HUES6 (cell line): ENCODE measurements at regions not wholly inside any gene's neighbourhood (a gene's known extent, or its start where the extent isn't known, plus 50 kb on each side); places are given as distances from the start of the nearest gene placed in this dataset.

Source experiments
- H3K27ac ChIP-seq: 2 replicates; pipeline ENCODE4 v1.7.0; 2013; ENCODE audit warnings: low read depth, mild to moderate bottlenecking, low read length, inconsistent platforms
- H3K27me3 ChIP-seq: 2 replicates; pipeline ENCODE4 v1.6.1; 2013; ENCODE audit warnings: low read length; ENCODE audit not compliant: control insufficient read depth, insufficient read depth
- H3K36me3 ChIP-seq: 2 replicates; pipeline ENCODE4 v1.6.1; 2013; ENCODE audit warnings: low read length; ENCODE audit not compliant: control insufficient read depth, insufficient read depth
- H3K4me1 ChIP-seq: 2 replicates; pipeline ENCODE4 v1.6.1; 2013; ENCODE audit warnings: low read length; ENCODE audit not compliant: control insufficient read depth, insufficient read depth
- H3K4me3 ChIP-seq: 2 replicates; pipeline ENCODE4 v1.5.1; 2013; ENCODE audit warnings: low read depth, low read length
- H3K9ac ChIP-seq: one replicate; pipeline ENCODE4 v1.6.1; 2013; ENCODE audit warnings: mild to moderate bottlenecking, low read length
- H3K9me3 ChIP-seq: 2 replicates; pipeline ENCODE4 v1.6.1; 2013; ENCODE audit warnings: low read depth, low read length; ENCODE audit not compliant: control insufficient read depth, insufficient read depth

DNA sequence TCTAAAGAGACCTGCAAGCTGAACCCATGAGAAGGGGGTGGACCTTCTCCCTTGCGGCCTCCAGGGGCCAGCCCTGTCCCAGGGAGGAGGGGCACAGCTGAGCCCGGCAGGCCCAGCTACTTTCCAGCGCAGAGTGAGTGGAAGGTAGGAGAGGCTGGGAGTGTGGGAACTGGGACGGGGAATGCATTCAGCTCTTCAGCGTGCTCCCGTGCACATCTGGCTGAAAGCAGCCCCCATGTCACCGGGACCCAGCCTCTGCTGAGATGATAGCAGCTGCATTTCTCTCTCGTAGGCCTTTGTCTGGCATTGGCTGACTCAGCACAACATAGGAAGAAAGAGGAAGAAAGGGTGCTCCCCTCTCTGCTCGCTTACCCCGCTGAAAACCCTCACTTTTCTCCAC is 951.5 kb downstream of the TBC1D22A start:
- Histone ChIP-seq H3K27me3 (no peaks in the 10 kb centered on the region), H3K27ac (no peak overlapping the region)

DNA sequence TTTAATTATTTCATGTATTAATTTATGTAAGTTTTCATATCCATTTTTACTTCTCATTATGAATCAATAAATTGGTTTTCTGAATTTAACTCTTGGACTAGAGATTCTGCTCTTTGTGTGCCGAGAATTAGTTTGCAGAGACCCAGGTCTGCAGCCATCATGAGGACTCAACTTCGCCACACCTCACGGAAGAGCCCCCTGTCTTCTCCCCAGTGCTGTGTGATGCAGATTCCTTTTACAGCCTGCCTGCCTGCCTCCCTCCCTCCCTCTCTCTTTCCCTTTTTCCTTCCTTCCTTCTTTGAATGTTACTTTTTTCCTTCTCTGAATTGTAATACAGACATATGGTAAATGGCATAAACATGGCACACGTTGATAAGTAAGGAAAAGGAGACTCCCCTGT is 947.7 kb downstream of the TBC1D22A start:
- H3K36me3 ChIP-seq = no peaks in the 10 kb centered on the region

More for the DNA sequence above, 951.5 kb downstream of the TBC1D22A start:
- Histone ChIP-seq H3K9me3 (peaks cover 65% of the 10 kb centered on the region; the same call in 1 of the 2 replicates), H3K9ac (no peak overlapping the region), H3K4me3 (no peak overlapping the region), H3K4me1 (peaks cover 8% of the 10 kb centered on the region; the same call in 1 of the 2 replicates), H3K36me3 (no peaks in the 10 kb centered on the region)

DNA sequence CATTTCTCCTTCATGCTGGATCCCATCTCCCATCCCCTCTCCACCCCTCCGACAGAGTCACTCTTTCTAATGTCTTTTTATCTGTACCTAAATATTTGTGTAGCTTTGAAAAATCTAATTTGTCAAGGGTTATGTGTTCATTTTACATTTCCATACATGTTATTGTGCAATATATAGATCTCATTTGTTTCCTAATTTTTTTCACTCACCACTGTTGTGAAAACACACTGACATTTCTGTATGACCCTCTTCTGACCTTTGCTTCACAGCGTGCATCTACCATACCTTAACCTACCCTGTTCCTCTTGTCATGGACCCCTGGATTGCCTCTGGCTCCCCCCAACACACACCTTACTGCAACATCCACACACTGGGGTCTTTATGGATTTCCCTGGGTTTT is 942.9 kb downstream of the TBC1D22A start:
- H3K9ac ChIP-seq = no peak overlapping the region
- H3K36me3 ChIP-seq = no peaks in the 10 kb centered on the region
- no peak overlapping the region for H3K4me3 ChIP-seq

More for the DNA sequence above, 947.7 kb downstream of the TBC1D22A start:
- Histone ChIP-seq H3K9ac (no peak overlapping the region), H3K9me3 (peaks cover 55% of the 10 kb centered on the region; the same call in 1 of the 2 replicates), H3K27me3 (no peaks in the 10 kb centered on the region), H3K27ac (no peak overlapping the region), H3K4me1 (peaks cover 4% of the 10 kb centered on the region; the same call in 1 of the 2 replicates), H3K4me3 (no peak overlapping the region)

DNA sequence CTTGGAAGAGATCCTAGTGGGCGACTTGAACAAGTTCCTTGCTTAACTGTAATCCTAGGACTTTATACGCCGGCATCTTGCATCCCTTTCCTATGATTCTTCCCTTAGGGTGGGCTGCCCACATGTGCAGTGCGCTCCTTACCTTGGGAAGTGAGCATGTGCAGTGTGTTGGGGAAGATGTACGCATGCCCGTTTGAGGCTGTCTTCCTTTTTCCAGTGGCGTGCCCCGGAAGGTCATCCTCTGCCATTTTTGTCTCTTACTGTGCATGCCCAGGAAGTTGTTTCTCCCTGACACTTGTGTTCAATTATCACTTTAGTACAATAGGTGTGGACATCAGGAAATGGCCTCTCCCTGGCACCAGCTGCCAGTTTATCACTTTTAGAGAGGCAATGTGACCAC is 936.5 kb downstream of the TBC1D22A start:
- no peaks in the 10 kb centered on the region for H3K4me1 ChIP-seq
- H3K36me3 ChIP-seq = no peaks in the 10 kb centered on the region
- H3K27ac ChIP-seq = no peak overlapping the region
- no peaks in the 10 kb centered on the region for H3K27me3 ChIP-seq
- H3K4me3 ChIP-seq = no peak overlapping the region
- peaks cover 54% of the 10 kb centered on the region for H3K9me3 ChIP-seq
- H3K9ac ChIP-seq = no peak overlapping the region

More for the DNA sequence above, 942.9 kb downstream of the TBC1D22A start:
- H3K9me3 ChIP-seq = peaks cover 43% of the 10 kb centered on the region
- no peaks in the 10 kb centered on the region for H3K27me3 ChIP-seq
- H3K27ac ChIP-seq = no peak overlapping the region
- no peaks in the 10 kb centered on the region; the same call in 1 of the 2 replicates for H3K4me1 ChIP-seq

DNA sequence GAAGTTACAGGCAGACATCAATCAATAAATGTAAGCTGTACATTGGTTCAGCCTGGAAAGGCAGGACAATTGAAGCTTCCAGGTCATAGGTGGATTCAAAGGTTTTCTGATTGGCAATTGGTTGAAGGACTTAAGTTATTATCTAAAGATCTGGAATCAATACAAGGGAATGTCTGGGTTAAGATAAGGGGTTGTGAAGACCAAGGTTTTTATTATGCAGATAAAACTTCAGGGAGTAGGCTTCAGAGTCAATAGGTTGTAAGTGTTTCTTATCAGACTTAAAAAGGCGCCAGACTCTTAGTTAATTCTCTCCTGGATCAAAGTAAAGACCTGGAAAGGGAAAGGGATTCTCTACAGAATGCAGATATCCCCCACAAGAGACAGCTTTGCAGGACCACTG is 935.4 kb downstream of the TBC1D22A start:
- H3K4me1 ChIP-seq = no peaks in the 10 kb centered on the region
- H3K36me3 ChIP-seq = no peaks in the 10 kb centered on the region
- no peak overlapping the region for H3K4me3 ChIP-seq
- no peak overlapping the region for H3K27ac ChIP-seq
- H3K27me3 ChIP-seq = no peaks in the 10 kb centered on the region
- H3K9ac ChIP-seq = no peak overlapping the region
- peaks cover 59% of the 10 kb centered on the region for H3K9me3 ChIP-seq

DNA sequence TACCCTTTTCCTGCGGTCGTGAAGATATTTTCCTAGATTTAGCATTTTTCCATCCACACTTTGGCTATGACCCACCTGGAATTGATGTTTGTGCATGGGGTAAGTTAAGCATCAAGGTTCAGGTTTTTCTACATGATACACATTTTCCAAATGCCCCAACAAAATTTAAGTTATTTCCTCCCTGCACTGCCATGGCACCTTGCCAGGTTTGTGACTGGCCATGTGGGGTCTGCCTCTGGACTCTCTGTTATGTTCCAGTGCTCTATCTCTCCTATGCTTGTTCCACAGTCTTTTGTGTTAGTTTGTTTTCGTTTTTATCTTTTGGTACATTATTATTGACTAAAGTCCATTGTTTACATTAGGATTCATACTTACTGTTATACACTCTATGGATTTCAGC is 934.3 kb downstream of the TBC1D22A start:
- H3K36me3 ChIP-seq = no peaks in the 10 kb centered on the region
- H3K9me3 ChIP-seq = peaks cover 64% of the 10 kb centered on the region
- no peaks in the 10 kb centered on the region for H3K4me1 ChIP-seq
- no peak overlapping the region for H3K27ac ChIP-seq
- no peak overlapping the region for H3K9ac ChIP-seq
- no peak overlapping the region for H3K4me3 ChIP-seq
- no peaks in the 10 kb centered on the region for H3K27me3 ChIP-seq

DNA sequence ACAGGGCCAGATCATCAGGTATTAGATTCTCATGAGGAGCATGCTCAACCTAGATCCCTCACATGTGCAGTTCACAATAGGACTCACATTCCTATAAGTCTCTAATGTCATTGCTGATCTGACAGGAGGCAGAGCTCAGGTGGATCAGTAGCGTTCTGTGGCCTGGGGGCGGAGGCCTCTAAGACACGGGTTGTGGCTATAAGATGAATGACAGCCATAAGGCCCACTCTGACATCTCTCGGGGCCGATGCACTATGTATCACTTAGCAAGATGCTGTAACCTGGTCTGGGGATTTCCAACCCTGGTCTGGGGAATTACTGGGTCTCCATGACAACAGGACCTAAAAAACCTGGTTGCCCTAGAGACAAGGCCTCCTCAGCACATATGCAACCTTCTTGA is 932.7 kb downstream of the TBC1D22A start:
- H3K4me3 ChIP-seq = no peak overlapping the region
- no peaks in the 10 kb centered on the region for H3K36me3 ChIP-seq
- no peak overlapping the region for H3K9ac ChIP-seq
- no peaks in the 10 kb centered on the region for H3K27me3 ChIP-seq
- peaks cover 62% of the 10 kb centered on the region for H3K9me3 ChIP-seq
- H3K27ac ChIP-seq = no peak overlapping the region
- H3K4me1 ChIP-seq = no peaks in the 10 kb centered on the region

DNA sequence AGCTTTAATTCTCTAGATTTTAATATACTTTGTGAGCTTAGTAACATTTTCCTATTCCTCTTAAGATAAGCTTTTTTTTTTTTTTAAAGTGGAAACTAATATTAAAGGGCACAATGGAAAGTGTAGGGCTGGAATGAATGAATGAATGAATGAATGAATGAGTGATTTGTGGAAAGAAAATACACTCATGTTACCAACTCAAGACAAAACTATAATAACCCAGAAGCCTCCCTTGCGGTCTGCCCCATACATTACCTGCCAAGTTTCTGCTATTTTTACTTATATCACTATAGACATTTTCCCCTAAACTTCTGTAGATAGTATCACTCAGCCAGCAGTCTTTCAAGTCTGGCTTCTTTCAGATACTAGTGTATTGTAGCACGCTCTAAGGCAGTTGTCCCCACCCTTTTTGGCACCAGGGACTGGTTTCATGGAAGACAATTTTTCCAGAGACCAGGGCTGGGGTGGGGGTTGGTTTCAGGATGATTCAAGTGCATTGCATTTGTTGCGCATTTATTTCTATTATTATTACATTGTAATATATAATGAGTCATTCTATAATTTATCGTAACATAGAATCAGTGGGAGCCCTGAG is 932.2 kb downstream of the TBC1D22A start:
- no peaks in the 10 kb centered on the region for H3K36me3 ChIP-seq
- no peak overlapping the region for H3K9ac ChIP-seq
- H3K9me3 ChIP-seq = peaks cover 65% of the 10 kb centered on the region
- H3K27ac ChIP-seq = no peak overlapping the region
- H3K4me1 ChIP-seq = no peaks in the 10 kb centered on the region
- no peak overlapping the region for H3K4me3 ChIP-seq
- no peaks in the 10 kb centered on the region for H3K27me3 ChIP-seq

DNA sequence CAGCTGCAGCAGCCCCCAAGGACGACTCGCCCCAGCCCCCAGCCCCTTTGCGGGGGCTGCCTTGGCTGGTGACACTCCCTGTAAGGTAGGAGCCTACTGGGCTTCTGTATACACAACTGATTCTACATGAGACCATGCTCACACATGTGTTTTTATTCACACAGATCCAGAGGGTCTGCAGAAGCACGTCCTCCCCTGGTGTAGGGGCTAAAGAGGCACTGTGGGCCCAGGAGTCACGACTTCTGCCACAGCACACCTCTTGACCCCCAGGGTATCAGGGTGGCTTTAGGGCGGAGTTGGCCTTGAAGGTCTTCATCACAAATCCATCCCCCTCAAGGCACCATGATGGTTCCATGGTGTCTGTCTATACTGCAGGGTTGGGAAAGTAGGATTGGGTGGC is 931.2 kb downstream of the TBC1D22A start:
- Histone ChIP-seq H3K27ac (no peak overlapping the region), H3K4me3 (no peak overlapping the region), H3K4me1 (no peaks in the 10 kb centered on the region), H3K9me3 (peaks cover 68% of the 10 kb centered on the region), H3K36me3 (no peaks in the 10 kb centered on the region), H3K27me3 (no peaks in the 10 kb centered on the region), H3K9ac (no peak overlapping the region)

DNA sequence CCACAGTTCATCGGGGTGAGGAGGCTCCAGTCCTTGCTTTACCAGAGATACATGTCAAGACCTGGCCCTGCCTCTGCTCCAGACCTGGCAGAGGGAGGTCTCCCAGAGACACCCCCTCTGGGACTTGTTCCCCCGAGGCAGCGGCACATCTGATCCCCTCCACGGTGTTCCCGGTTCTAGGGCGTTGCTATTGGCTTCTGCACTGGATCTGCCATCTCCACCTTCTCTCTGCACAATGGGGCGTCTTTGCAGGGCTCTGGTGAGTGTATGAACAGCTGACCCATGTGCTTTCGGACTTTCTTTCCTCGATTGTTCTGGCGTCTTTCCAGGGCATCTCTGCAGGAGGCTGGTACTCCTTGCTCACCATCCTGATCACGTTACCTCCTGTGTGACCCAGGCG is 930.4 kb downstream of the TBC1D22A start:
- Histone ChIP-seq H3K9me3 (peaks cover 65% of the 10 kb centered on the region), H3K9ac (no peak overlapping the region), H3K4me1 (no peaks in the 10 kb centered on the region), H3K27me3 (no peaks in the 10 kb centered on the region), H3K4me3 (no peak overlapping the region), H3K27ac (no peak overlapping the region), H3K36me3 (no peaks in the 10 kb centered on the region)

DNA sequence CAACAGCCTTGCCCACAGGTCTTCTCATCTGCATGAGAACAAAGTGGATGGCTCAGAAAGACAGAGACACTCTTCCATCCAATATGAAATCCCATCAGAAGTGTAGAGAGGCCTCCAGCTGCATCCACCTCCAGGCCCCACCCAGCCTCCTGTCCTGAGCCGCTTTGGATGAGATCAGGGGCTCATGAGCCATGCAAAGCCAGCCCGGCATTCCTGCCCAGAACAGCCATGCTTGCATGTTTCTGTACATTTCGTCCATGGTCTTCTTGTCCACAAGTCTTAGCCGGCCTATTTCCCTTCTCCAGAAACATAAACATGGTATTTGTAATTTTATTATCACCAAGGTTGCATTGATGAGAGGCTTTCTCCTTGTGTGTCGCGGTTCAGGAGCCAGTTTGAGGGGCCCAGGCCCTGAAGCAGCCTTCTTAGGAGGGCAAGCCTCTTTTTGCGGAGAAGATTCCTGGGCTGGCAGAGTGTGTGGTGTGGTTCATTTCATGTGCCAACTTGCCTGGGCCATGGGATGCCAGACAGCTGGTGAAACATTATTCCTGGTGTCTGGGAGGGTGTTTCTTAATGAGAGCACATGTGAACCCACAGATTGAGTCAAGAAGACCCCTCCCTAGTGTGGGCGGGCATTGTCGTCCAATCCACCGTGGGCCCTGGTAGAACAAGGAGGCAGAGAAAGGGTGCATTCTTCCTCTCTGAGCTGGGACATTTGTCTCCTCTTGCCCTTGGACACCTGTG is 928.9 kb downstream of the TBC1D22A start:
- Histone ChIP-seq H3K4me1 (no peaks in the 10 kb centered on the region), H3K4me3 (no peak overlapping the region), H3K9ac (no peak overlapping the region), H3K27ac (no peak overlapping the region), H3K9me3 (peaks cover 72% of the 10 kb centered on the region), H3K36me3 (no peaks in the 10 kb centered on the region), H3K27me3 (no peaks in the 10 kb centered on the region)
